Caco-2 (cell line): ENCODE measurements at regions not wholly inside any gene's neighbourhood (a gene's known extent, or its start where the extent isn't known, plus 50 kb on each side); places are given as distances from the start of the nearest gene placed in this dataset.

Source experiments
- BruUV-seq: library from RNA; stranded (reverse); fragments of 400-500 nt; replicated peaks from 2 replicates; lab custom pipeline; 2021; lab: Mats Ljungman, UMichigan
- CTCF ChIA-PET: fragments of 300-600 bp; sonication (Branson Sonifier 250); formaldehyde crosslinking; loops from one replicate; lab custom pipeline; 2022; ENCODE audit warnings: antibody characterized with exemption; lab: Charles Lee
- POLR2A ChIA-PET: fragments of 300-600 bp; sonication (Branson Sonifier 250); formaldehyde crosslinking; loops from one replicate; lab custom pipeline; 2022; ENCODE audit warnings: antibody characterized with exemption; lab: Charles Lee
- DNase-seq, 2 experiments: peaks; one replicate each; pipeline versions ENCODE4 v3.0.0 to v3.0.0-alpha.2; 2020 to 2022
- H3K27me3 ChIP-seq: replicated peaks from 2 replicates; pipeline ENCODE4 v1.6.0; 2011; ENCODE audit warnings: low read length; ENCODE audit not compliant: control insufficient read depth, insufficient read depth
- H3K36me3 ChIP-seq: 2 replicates; pipeline ENCODE4 v1.5.1; 2011; ENCODE audit warnings: low read length; ENCODE audit not compliant: control insufficient read depth, insufficient read depth
- H3K4me1 ChIP-seq: fragments of 250-450 bp; sonication (Bioruptor Pico); 2 replicates; pipeline ENCODE4 v1.5.1; 2020; ENCODE audit warnings: mild to moderate bottlenecking
- H3K4me3 ChIP-seq: 2 replicates; pipeline ENCODE4 v1.5.1; 2011; ENCODE audit warnings: low read depth, mild to moderate bottlenecking, control low read depth, low read length
- H3K9me3 ChIP-seq: fragments of 250-450 bp; sonication (Bioruptor Pico); 2 replicates; pipeline ENCODE4 v1.5.1; 2020; ENCODE audit warnings: mild to moderate bottlenecking, moderate library complexity
- H3K27ac Mint-ChIP-seq: one replicate; pipeline ENCODE4 v1.8.0; 2022; ENCODE audit warnings: mixed read lengths; ENCODE audit not compliant: unreplicated experiment
- H3K27me3 Mint-ChIP-seq: one replicate; pipeline ENCODE4 v1.8.0; 2022; ENCODE audit warnings: mixed read lengths; ENCODE audit not compliant: insufficient read depth, unreplicated experiment
- H3K36me3 Mint-ChIP-seq: one replicate; pipeline ENCODE4 v1.8.0; 2022; ENCODE audit warnings: mild to moderate bottlenecking, mixed read lengths; ENCODE audit not compliant: insufficient read depth, unreplicated experiment
- H3K4me1 Mint-ChIP-seq: one replicate; pipeline ENCODE4 v1.8.0; 2022; ENCODE audit warnings: low read depth, mixed read lengths; ENCODE audit not compliant: unreplicated experiment
- H3K4me3 Mint-ChIP-seq: one replicate; pipeline ENCODE4 v1.8.0; 2022; ENCODE audit warnings: mild to moderate bottlenecking, moderate library complexity, mixed read lengths; ENCODE audit not compliant: unreplicated experiment
- H3K9me3 Mint-ChIP-seq: one replicate; pipeline ENCODE4 v1.8.0; 2022; ENCODE audit warnings: mixed read lengths; ENCODE audit not compliant: unreplicated experiment
- intact Hi-C: fragments of 100-400 bp; cut with micrococcal nuclease; formaldehyde crosslinking; loops from one replicate; pipeline ENCODE4 v1.10.0; 2022; ENCODE audit not compliant: unreplicated experiment
- TF ChIP-seq, protein P1 (sequence below), 2 experiments: fragments of 200-600 bp in 1 of 2; IDR thresholded peaks; 1 replicate in 1 of 2; 2 replicates in 1 of 2; pipeline versions ENCODE4 v1.5.1 to v1.8.0; 2011 to 2022; ENCODE audit warnings: antibody characterized with exemption in 1 of 2, control low read depth in 1 of 2, inconsistent platforms in 1 of 2, low read depth in 1 of 2, low read length in 1 of 2, mild to moderate bottlenecking in 1 of 2, moderate library complexity in 1 of 2; ENCODE audit not compliant: insufficient read depth in 1 of 2, severe bottlenecking in 1 of 2, unreplicated experiment in 1 of 2

DNA sequence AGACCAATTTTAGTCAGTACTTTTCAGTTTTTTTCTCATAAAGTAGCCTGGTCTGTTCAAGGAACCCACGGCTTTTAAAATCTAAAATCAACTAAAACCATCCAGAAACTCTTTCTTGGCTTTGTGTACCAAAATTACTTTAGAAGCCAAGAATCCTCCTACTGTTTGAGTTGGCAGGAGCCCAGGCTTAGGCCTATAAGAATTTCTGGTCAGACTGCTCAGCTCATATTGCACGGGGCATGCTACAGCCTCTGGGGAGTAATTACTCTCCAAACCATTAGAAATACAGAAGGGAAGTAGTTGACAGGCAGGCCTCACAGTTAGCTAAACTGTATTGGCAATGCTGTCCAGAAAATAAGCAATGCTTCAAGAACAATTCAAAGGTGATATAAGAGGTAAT, 1862.9 kb upstream of the RAG2 start:
- Mint-ChIP-seq H3K4me1 (no peaks in the 10 kb centered on the region), H3K27ac (no peak overlapping the region), H3K9me3 (no peaks in the 10 kb centered on the region), H3K27me3 (no peaks in the 10 kb centered on the region), H3K4me3 (no peak overlapping the region), H3K36me3 (no peaks in the 10 kb centered on the region)
- DNase-seq: no peak
- Histone ChIP-seq H3K27me3 (no peaks in the 10 kb centered on the region), H3K36me3 (no peaks in the 10 kb centered on the region), H3K9me3 (no peaks in the 10 kb centered on the region), H3K4me3 (no peak overlapping the region), H3K4me1 (no peaks in the 10 kb centered on the region)
- intact Hi-C loops: no loop called here
- ChIA-PET POLR2A (no interaction called here), CTCF (no interaction called here)
- no TSS peak for BruUV-seq
- TF ChIP-seq, protein P1, sequence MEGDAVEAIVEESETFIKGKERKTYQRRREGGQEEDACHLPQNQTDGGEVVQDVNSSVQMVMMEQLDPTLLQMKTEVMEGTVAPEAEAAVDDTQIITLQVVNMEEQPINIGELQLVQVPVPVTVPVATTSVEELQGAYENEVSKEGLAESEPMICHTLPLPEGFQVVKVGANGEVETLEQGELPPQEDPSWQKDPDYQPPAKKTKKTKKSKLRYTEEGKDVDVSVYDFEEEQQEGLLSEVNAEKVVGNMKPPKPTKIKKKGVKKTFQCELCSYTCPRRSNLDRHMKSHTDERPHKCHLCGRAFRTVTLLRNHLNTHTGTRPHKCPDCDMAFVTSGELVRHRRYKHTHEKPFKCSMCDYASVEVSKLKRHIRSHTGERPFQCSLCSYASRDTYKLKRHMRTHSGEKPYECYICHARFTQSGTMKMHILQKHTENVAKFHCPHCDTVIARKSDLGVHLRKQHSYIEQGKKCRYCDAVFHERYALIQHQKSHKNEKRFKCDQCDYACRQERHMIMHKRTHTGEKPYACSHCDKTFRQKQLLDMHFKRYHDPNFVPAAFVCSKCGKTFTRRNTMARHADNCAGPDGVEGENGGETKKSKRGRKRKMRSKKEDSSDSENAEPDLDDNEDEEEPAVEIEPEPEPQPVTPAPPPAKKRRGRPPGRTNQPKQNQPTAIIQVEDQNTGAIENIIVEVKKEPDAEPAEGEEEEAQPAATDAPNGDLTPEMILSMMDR (IDR thresholded peaks at IDR 0.05; ENCODE audit: insufficient read depth in 1 of 2, low read depth in 1 of 2, low read length in 1 of 2, severe bottlenecking in 1 of 2, unreplicated experiment in 1 of 2): no peak

DNA sequence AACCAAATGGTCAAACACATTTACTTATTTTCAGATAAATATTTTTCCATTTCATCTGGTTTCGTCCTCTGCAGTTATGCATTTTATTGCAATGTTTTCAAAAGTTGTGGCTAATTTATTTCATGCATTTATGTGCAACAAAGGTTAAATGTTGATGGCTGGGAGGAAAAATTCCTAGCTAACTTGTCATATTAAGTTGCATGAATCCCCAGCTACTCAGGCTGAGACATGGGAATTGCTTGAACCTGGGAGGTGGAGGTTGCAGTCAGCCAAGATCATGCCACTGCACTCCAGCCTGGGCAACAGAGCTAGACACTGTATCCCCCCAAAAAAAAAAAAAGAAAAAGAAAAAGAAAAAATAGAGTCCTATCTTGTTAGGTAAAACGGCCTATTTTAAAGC, 1862.4 kb upstream of the RAG2 start:
- Histone ChIP-seq H3K27me3 (no peaks in the 10 kb centered on the region), H3K4me1 (no peaks in the 10 kb centered on the region), H3K36me3 (no peaks in the 10 kb centered on the region), H3K4me3 (no peak overlapping the region), H3K9me3 (no peaks in the 10 kb centered on the region)
- CTCF ChIA-PET: no interaction called here
- BruUV-seq: no TSS peak
- Mint-ChIP-seq H3K4me1 (no peaks in the 10 kb centered on the region), H3K4me3 (no peak overlapping the region), H3K9me3 (no peaks in the 10 kb centered on the region), H3K36me3 (no peaks in the 10 kb centered on the region), H3K27me3 (no peaks in the 10 kb centered on the region), H3K27ac (no peak overlapping the region)
- DNase-seq: no peak
- TF ChIP-seq, protein P1 (IDR thresholded peaks at IDR 0.05; ENCODE audit: insufficient read depth in 1 of 2, low read depth in 1 of 2, low read length in 1 of 2, severe bottlenecking in 1 of 2, unreplicated experiment in 1 of 2): no peak
- intact Hi-C loops: no loop called here
- POLR2A ChIA-PET: no interaction called here

DNA sequence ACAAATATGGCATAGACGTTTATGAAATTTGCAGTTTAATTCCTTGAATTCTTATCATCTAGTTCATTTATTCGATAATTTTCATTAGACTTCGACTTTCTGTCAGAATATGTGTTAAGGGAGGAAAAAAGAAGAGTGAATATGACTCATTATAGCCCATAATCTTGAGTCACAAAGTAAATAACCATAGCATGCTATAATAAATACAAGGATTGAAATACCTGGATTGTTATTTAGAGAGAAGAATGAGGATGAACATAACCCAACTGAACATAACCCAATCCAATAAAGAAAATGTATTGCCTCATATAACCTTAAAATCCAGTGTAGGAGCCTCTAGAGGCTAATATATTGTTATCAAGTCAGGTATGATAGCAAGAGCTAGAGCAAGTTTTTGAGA, 1858.3 kb upstream of the RAG2 start:
- no peaks in the 10 kb centered on the region for H3K36me3 ChIP-seq

More for the DNA sequence above, 1858.3 kb upstream of the RAG2 start:
- CTCF ChIA-PET: no interaction called here
- no peaks in the 10 kb centered on the region for H3K4me1 Mint-ChIP-seq
- intact Hi-C loops: no loop called here
- H3K4me3 Mint-ChIP-seq: no peak overlapping the region
- no peaks in the 10 kb centered on the region for H3K9me3 Mint-ChIP-seq
- TF ChIP-seq, protein P1 (IDR thresholded peaks at IDR 0.05; ENCODE audit: insufficient read depth in 1 of 2, low read depth in 1 of 2, low read length in 1 of 2, severe bottlenecking in 1 of 2, unreplicated experiment in 1 of 2): no peak
- BruUV-seq: no TSS peak
- no peaks in the 10 kb centered on the region for H3K36me3 Mint-ChIP-seq
- DNase-seq: no peak
- H3K27me3 ChIP-seq: no peaks in the 10 kb centered on the region
- no peak overlapping the region for H3K27ac Mint-ChIP-seq
- H3K4me1 ChIP-seq: no peaks in the 10 kb centered on the region
- no peaks in the 10 kb centered on the region for H3K27me3 Mint-ChIP-seq
- no peak overlapping the region for H3K4me3 ChIP-seq
- POLR2A ChIA-PET: no interaction called here
- no peaks in the 10 kb centered on the region for H3K9me3 ChIP-seq
